ENCODE measurements at regions not wholly inside any gene's neighbourhood (a gene's known extent, or its start where the extent isn't known, plus 50 kb on each side); places are given as distances from the start of the nearest gene placed in this dataset.
A peak's percentile ranks its signal among the peaks of the same experiment; 100 is the strongest.
"Not testable (repeated sequence)": the region's sequence is repeated elsewhere in the genome, so short reads cannot be mapped to it uniquely, and the experiment has no call there.

GRCh38 chr3:25844891-25845290, 55.0 kb downstream of the OXSM start:
- H3K27ac Mint-ChIP-seq, result no peak overlapping the region
- H3K9me3 Mint-ChIP-seq, result no peaks in the 10 kb centered on the region
- intact Hi-C loops (cut with micrococcal nuclease), result no loop called here
- H3K27me3 Mint-ChIP-seq, result peaks cover 10% of the 10 kb centered on the region
- DNase-seq, result no peak
- H3K4me3 Mint-ChIP-seq, result no peak overlapping the region
- H3K36me3 Mint-ChIP-seq (ENCODE audit: low read depth), result no peaks in the 10 kb centered on the region
- H3K4me1 Mint-ChIP-seq, result peaks cover 2% of the 10 kb centered on the region

- peaks cover 7% of the 10 kb centered on the region for H3K27me3 Mint-ChIP-seq
- peaks cover 4% of the 10 kb centered on the region for H3K9me3 Mint-ChIP-seq
- H3K4me1 Mint-ChIP-seq, result peaks cover 2% of the 10 kb centered on the region
- intact Hi-C loops (cut with micrococcal nuclease), result no loop called here
- no peak for DNase-seq
- no peak overlapping the region for H3K27ac Mint-ChIP-seq
- H3K4me3 Mint-ChIP-seq, result no peak overlapping the region
- no peaks in the 10 kb centered on the region for H3K36me3 Mint-ChIP-seq (ENCODE audit: low read depth)
These were observed 56.4 kb downstream of the OXSM start for GRCh38 chr3:25846282-25846681.

DNA sequence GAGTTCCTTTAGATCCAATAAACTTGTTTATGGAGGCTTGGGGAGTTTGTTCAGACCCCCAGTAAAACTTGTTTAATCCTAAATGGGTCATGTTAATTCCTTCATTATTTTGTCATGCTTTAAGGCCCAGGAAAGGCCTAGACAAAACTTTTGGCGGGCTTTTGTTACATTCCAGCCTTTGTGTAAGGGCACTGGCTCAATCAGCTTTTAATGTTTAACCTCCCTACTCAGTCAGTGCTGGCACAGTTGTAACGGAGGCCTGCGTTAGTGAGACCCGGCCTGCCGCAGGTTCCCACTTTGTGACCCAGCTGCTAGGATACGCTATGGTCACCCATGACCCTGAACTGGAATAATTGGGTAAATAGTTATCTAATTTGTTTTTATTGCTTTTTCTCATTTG, 59.2 kb downstream of the OXSM start:
- H3K36me3 Mint-ChIP-seq (ENCODE audit: low read depth), result no peaks in the 10 kb centered on the region
- peaks cover 5% of the 10 kb centered on the region for H3K9me3 Mint-ChIP-seq
- intact Hi-C loops (cut with micrococcal nuclease), result no loop called here
- no peak for DNase-seq
- H3K27ac Mint-ChIP-seq, result no peak overlapping the region
- peaks cover 2% of the 10 kb centered on the region for H3K4me1 Mint-ChIP-seq
- no peaks in the 10 kb centered on the region for H3K27me3 Mint-ChIP-seq
- no peak overlapping the region for H3K4me3 Mint-ChIP-seq

DNA sequence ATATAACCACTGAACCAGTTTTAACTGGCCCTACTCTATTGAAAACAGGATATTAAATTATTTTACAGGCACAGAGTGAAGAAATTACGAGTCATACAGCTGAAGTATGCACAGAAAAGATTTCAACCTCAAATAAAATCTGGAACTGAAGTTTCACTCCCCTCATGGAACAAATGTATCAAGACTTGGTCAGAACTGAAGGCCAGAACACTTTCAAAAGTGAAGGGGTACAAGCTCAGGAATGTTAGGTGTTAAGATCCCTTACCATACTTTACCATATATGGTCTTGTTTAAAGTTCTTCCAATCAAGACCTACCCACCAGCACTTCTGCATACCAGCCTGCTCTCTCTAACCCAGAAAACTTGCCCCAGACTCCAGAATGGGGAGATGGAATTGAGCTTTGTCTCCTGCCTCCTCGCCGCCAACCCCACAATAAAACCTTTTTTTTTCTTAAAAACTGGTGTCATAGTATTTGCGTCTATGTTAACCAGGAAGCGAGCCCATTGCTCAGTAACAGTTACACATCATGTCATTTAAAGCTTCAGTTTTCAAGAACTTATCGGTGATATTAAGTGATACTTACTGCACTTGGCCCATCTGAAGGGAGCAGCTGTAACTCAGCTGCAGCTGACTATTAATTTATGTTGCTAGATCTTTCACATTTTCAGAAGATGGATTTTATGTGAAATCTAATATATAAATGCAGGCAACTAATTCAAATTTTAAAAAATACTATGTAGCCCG, 59.9 kb downstream of the OXSM start:
- DNase-seq, result no peak
- no peak overlapping the region for H3K27ac Mint-ChIP-seq
- no peaks in the 10 kb centered on the region for H3K36me3 Mint-ChIP-seq (ENCODE audit: low read depth)
- intact Hi-C loops (cut with micrococcal nuclease), result no loop called here
- H3K9me3 Mint-ChIP-seq, result peaks cover 5% of the 10 kb centered on the region
- peaks cover 2% of the 10 kb centered on the region for H3K4me1 Mint-ChIP-seq
- no peaks in the 10 kb centered on the region for H3K27me3 Mint-ChIP-seq
- no peak overlapping the region for H3K4me3 Mint-ChIP-seq

GRCh38 chr3:25851693-25852259, 61.9 kb downstream of the OXSM start:
- DNase-seq; H3K27ac Mint-ChIP-seq; H3K27me3 Mint-ChIP-seq; H3K36me3 Mint-ChIP-seq (ENCODE audit: low read depth); intact Hi-C loops (cut with micrococcal nuclease); H3K9me3 Mint-ChIP-seq; H3K4me1 Mint-ChIP-seq; H3K4me3 Mint-ChIP-seq: not testable (repeated sequence)

DNA sequence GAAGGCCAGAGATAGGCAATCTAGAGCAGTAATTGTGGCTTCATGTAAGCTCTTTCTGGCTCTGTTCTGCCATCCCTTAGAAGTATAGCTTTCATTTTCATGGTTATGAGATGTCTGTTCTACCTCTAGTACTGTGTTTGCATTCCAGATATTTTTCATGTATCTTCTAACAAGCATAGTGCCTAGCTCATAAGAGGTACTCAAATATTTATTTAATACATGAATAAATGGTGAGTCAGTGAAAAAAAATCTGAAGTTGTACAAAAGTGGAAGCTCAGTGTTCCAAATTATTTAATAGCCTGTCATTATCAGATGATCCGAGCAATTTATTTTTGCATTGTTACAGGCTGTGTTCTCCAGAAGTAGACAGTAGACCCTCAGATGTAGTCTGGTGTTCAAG, 64.3 kb downstream of the OXSM start:
- Mint-ChIP-seq H3K4me1 (peaks cover 4% of the 10 kb centered on the region), H3K27me3 (no peaks in the 10 kb centered on the region), H3K4me3 (no peak overlapping the region), H3K27ac (no peak overlapping the region), H3K36me3 (ENCODE audit: low read depth) (no peaks in the 10 kb centered on the region), H3K9me3 (peaks cover 5% of the 10 kb centered on the region)
- no peak for DNase-seq
- intact Hi-C loops (cut with micrococcal nuclease), result no loop called here

DNA sequence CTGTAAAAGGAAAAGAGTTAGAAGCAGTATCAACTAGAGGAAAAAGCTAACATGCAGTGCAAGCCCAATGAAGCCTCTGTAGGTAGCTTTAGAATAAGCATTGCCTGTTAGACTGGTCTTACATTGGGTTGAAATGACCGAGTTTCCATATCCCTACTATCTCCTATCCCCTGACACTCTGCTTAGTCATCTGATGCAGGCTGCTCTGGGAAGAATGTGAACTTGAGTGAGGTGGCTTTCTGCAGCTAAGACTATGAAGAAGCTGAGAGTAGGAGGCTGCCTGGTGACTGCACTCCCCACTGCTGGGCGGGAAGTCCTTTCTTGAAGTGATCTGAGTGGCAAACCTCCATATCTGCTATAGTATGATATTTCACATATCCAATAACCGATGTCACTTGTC, 64.7 kb downstream of the OXSM start:
- intact Hi-C loops (cut with micrococcal nuclease), result loop anchor here (5.0 kb wide), 2 partner anchors 72 to 192 kb away; partner anchors contain the start of genes NGLY1 and TOP2B
- H3K4me3 Mint-ChIP-seq, result no peak overlapping the region
- H3K4me1 Mint-ChIP-seq, result peaks cover 4% of the 10 kb centered on the region

DNA sequence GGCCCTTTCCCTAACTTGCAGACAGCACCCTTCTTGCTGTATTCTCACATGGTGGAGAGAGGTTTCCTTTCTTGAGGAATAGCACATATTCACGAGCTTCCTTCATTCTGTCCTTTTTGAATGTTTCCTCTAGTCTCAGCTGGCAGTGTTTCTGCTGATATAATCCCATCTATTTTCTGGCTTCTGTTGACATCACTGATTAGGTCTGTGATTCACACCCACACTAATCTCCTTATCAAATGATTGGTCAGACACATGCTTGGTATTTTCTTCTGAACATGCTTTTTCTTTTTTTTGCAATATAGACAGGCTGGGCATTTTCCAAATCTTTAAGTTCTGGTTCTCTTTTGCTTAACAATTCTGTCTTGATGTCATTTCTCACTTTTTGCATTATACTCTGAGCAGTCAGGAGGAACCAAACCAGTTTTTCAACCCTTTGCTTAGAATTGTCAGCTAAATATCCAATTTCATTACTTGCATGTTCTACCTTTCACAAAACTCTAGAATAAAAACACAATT, 65.4 kb downstream of the OXSM start:
- no peak overlapping the region for H3K4me3 Mint-ChIP-seq
- H3K4me1 Mint-ChIP-seq, result peaks cover 2% of the 10 kb centered on the region
- peaks cover 5% of the 10 kb centered on the region for H3K9me3 Mint-ChIP-seq
- no peak overlapping the region for H3K27ac Mint-ChIP-seq
- no peak for DNase-seq
- intact Hi-C loops (cut with micrococcal nuclease), result loop anchor here (5.0 kb wide), 2 partner anchors 73 to 193 kb away; partner anchors contain the start of genes NGLY1 and TOP2B
- H3K36me3 Mint-ChIP-seq (ENCODE audit: low read depth), result no peaks in the 10 kb centered on the region
- no peaks in the 10 kb centered on the region for H3K27me3 Mint-ChIP-seq

More for the DNA sequence above, 64.7 kb downstream of the OXSM start:
- Mint-ChIP-seq H3K9me3 (peaks cover 5% of the 10 kb centered on the region), H3K27me3 (no peaks in the 10 kb centered on the region), H3K27ac (no peak overlapping the region), H3K36me3 (ENCODE audit: low read depth) (no peaks in the 10 kb centered on the region)
- DNase-seq, result no peak

DNA sequence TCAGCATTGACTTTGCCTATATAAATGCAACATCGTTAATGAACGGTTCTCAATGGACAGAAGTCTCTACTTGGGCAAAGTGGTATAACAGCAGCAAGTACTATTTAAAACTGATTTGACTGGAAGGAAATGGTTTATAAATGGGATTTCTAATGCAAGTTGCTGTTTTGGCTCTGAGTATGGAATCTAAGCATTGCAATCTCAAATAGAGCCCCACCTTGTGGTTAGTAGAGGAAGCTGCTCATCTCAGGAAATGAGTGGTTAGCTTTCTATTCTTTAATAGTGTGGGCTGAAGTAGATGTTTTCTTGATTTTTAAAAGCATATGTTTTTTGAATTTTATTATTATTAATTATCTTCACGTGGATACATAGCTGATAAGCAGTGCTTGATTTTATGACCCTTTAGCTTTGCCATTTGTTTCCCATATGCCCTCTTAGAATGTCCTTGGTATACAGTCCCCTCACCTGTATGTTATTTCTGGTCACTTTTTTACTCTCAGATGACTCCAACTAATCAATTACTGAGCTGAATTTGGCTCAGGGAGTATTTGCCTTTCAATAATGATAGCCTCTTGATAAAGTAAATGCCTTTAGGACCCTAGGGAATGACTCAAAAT, 67.1 kb downstream of the OXSM start:
- no peak overlapping the region for H3K4me3 Mint-ChIP-seq
- intact Hi-C loops (cut with micrococcal nuclease), result loop anchor here (1.0 to 5.0 kb wide), 4 partner anchors 66 to 209 kb away; partner anchors contain the start of genes NGLY1, OXSM and TOP2B
- no peaks in the 10 kb centered on the region for H3K36me3 Mint-ChIP-seq (ENCODE audit: low read depth)
- H3K27me3 Mint-ChIP-seq, result no peaks in the 10 kb centered on the region
- peak; percentile 73 for DNase-seq
- H3K4me1 Mint-ChIP-seq, result peaks cover 2% of the 10 kb centered on the region
- no peak overlapping the region for H3K27ac Mint-ChIP-seq
- H3K9me3 Mint-ChIP-seq, result no peaks in the 10 kb centered on the region

GRCh38 chr3:25861566-25861965, 71.7 kb downstream of the OXSM start:
- Mint-ChIP-seq H3K27me3 (no peaks in the 10 kb centered on the region), H3K27ac (no peak overlapping the region), H3K4me1 (peaks cover 2% of the 10 kb centered on the region), H3K36me3 (ENCODE audit: low read depth) (no peaks in the 10 kb centered on the region), H3K9me3 (no peaks in the 10 kb centered on the region), H3K4me3 (no peak overlapping the region)
- no peak for DNase-seq
- intact Hi-C loops (cut with micrococcal nuclease), result no loop called here

DNA sequence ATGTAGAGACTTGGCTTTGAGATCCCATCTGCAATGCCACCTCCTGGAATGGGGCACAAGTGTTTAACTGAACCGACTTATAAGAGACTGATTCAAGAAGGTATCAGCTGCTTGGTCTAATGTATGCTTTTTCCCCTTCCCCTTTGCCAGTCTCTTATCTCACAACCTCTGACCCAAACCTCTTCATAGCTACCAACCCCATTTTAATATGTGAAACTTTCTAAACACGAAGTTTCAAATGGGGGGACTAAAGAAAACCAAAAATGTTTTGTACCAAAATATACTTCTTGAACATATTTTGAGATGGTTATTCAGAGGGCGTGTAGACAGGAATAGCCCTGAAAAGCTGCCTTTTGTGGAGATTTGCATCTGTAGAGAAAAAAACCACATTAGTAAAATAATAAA, 73.1 kb downstream of the OXSM start:
- Mint-ChIP-seq H3K36me3 (ENCODE audit: low read depth) (no peaks in the 10 kb centered on the region), H3K9me3 (no peaks in the 10 kb centered on the region), H3K27me3 (no peaks in the 10 kb centered on the region), H3K4me1 (no peaks in the 10 kb centered on the region), H3K4me3 (no peak overlapping the region), H3K27ac (no peak overlapping the region)
- intact Hi-C loops (cut with micrococcal nuclease), result no loop called here
- no peak for DNase-seq

DNA sequence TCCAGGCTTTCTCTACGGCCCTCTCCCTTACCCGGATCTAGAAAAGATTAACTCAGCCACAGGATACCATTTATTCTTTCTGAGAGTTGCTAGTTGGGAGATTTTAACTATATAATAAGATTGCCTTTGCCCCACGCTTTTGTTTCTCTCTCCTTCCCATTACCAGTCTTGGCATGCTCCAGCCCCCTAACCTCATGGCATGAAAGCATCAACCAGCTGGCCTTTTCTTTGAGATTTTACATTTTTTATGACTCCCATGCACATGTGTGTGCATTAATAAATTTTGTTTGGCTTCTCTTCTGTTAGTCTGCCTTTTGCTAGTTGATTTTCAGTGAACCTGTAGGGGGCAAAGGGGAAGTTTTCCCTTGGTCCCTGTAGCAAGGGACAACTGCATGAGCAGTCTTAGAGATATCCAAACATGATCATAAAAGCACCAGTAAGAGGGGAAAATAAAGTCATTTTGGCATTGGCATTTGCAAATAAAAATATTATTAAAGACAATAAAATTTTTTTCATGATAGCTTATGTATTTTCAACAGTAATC, 73.6 kb downstream of the OXSM start:
- no peak for DNase-seq
- intact Hi-C loops (cut with micrococcal nuclease), result no loop called here
- no peaks in the 10 kb centered on the region for H3K4me1 Mint-ChIP-seq
- H3K27ac Mint-ChIP-seq, result no peak overlapping the region
- no peaks in the 10 kb centered on the region for H3K9me3 Mint-ChIP-seq
- no peak overlapping the region for H3K4me3 Mint-ChIP-seq
- H3K36me3 Mint-ChIP-seq (ENCODE audit: low read depth), result no peaks in the 10 kb centered on the region
- H3K27me3 Mint-ChIP-seq, result no peaks in the 10 kb centered on the region

DNA sequence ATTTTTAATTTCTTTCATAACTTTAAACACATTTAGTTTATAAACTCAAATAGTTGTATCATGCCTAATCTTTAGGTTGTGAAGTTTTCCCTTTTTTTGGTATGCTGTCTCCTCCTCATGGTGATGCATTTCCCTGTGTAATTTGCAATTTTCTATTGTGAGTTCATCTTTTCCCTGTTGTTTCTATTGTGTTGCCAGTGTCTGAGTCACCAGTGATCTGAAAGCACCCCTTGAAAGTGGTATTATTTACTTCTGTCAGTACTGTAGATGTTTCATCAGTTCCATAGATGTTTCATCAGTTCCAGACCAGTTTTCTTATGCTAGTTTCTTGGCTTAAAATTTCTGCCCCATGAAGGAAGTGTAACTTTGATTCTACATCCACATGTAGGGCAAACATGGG, 80.6 kb downstream of the OXSM start:
- H3K9me3 Mint-ChIP-seq, result no peaks in the 10 kb centered on the region

More for the DNA sequence above, 80.6 kb downstream of the OXSM start:
- Mint-ChIP-seq H3K36me3 (ENCODE audit: low read depth) (no peaks in the 10 kb centered on the region), H3K4me3 (no peak overlapping the region), H3K27ac (no peak overlapping the region), H3K4me1 (peaks cover 4% of the 10 kb centered on the region), H3K27me3 (no peaks in the 10 kb centered on the region)
- intact Hi-C loops (cut with micrococcal nuclease), result no loop called here
- no peak for DNase-seq
